K562 (cell line): ENCODE measurements at regions not wholly inside any gene's neighbourhood (a gene's known extent, or its start where the extent isn't known, plus 50 kb on each side); places are given as distances from the start of the nearest gene placed in this dataset.

Source experiments
- ATAC-seq: fragments of 200-7000 bp; cut with Tn5 transposase; 3 replicates; pipeline ENCODE4 v1.9.1; 2020; ENCODE audit warnings: moderate library complexity
- BruUV-seq: library from RNA; stranded (reverse); fragments of 400-500 nt; replicated peaks from 2 replicates; lab custom pipeline; 2021; lab: Mats Ljungman, UMichigan
- CTCF ChIA-PET: fragments of 300-600 bp; formaldehyde crosslinking; extraction: SDS; loops from one replicate; lab custom pipeline; 2021; ENCODE audit warnings: low intra/inter-chr PET ratio; lab: Yijun Ruan, JAX
- POLR2A ChIA-PET: fragments of 300-600, 350-650 bp; sonication (Branson Sonifier 250); formaldehyde crosslinking; extraction: SDS; loops from one replicate; lab custom pipeline; 2021; ENCODE audit warnings: antibody characterized with exemption, inconsistent platforms; lab: Yijun Ruan, JAX
- DNase-seq, 4 experiments: peaks; one replicate each; pipeline versions ENCODE4 v3.0.0 to v3.0.0-alpha.2; 2011 to 2018; ENCODE audit warnings: low spot score in 3 of 4, mixed read lengths in 3 of 4; ENCODE audit errors: extremely low read depth in 1 of 4
- FAIRE-seq: peaks from 2 replicates; lab custom pipeline; 2011; peaks lifted over from hg19 to GRCh38; lab: Jason Lieb, UNC
- H2AFZ ChIP-seq: 2 replicates; pipeline ENCODE4 v1.6.0; 2011; ENCODE audit warnings: low read depth, low read length, control low read depth, inconsistent platforms
- H3K27ac ChIP-seq: fragments of 200-600 bp; 3 replicates; pipeline ENCODE4 v1.8.0; 2011; ENCODE audit warnings: low read depth, mild to moderate bottlenecking, control low read depth, inconsistent platforms, low read length, moderate library complexity, mixed read lengths; ENCODE audit errors: extremely low read depth
- H3K27me3 ChIP-seq, 2 experiments: fragments of 300-600 bp in 1 of 2; 2 replicates in 1 of 2; 3 replicates in 1 of 2; pipeline versions ENCODE4 v1.6.0 to v1.8.0; 2011; ENCODE audit warnings: inconsistent platforms in 2 of 2, low read length in 2 of 2, mild to moderate bottlenecking in 1 of 2, mixed read lengths in 1 of 2, moderate library complexity in 1 of 2; ENCODE audit not compliant: control insufficient read depth in 2 of 2, insufficient read depth in 2 of 2
- H3K36me3 ChIP-seq: fragments of 300-600 bp; 3 replicates; pipeline ENCODE4 v1.8.0; 2011; ENCODE audit warnings: mild to moderate bottlenecking, low read length, inconsistent platforms; ENCODE audit not compliant: control insufficient read depth, insufficient read depth
- H3K4me1 ChIP-seq, 2 experiments: fragments of 200-600 bp in 1 of 2; replicated peaks in 1 of 2; 2 replicates in 1 of 2; 3 replicates in 1 of 2; pipeline versions ENCODE4 v1.5.1 to v1.8.0; 2011; ENCODE audit warnings: inconsistent platforms in 2 of 2, low read length in 2 of 2, mild to moderate bottlenecking in 1 of 2, mixed read lengths in 1 of 2, moderate library complexity in 1 of 2; ENCODE audit not compliant: control insufficient read depth in 2 of 2, insufficient read depth in 2 of 2
- H3K4me2 ChIP-seq: 2 replicates; pipeline ENCODE4 v1.6.1; 2011; ENCODE audit warnings: low read length, control low read depth, inconsistent platforms, mixed read lengths; ENCODE audit not compliant: insufficient read depth
- H3K4me3 ChIP-seq: fragments of 200-600 bp; sonication (generic), shearing (Covaris generic); 2 replicates; pipeline ENCODE4 v1.5.1; 2016; ENCODE audit warnings: control low read depth, inconsistent platforms
- H3K79me2 ChIP-seq: fragments of 200-600 bp; 3 replicates; pipeline ENCODE4 v1.8.0; 2011; ENCODE audit warnings: low read length, inconsistent platforms; ENCODE audit not compliant: control insufficient read depth, insufficient read depth
- H3K9ac ChIP-seq, 2 experiments: 2 replicates each; pipeline versions ENCODE4 v1.6.0 to v1.6.1; 2011; ENCODE audit warnings: low read depth in 2 of 2, low read length in 2 of 2, control low read depth in 1 of 2, inconsistent platforms in 1 of 2, mild to moderate bottlenecking in 1 of 2, mixed read lengths in 1 of 2; ENCODE audit not compliant: insufficient read depth in 1 of 2
- H3K9me1 ChIP-seq: one replicate; pipeline ENCODE4 v1.6.0; 2011; ENCODE audit warnings: inconsistent platforms, mild to moderate bottlenecking, low read length, moderate library complexity; ENCODE audit not compliant: control insufficient read depth, insufficient read depth
- H3K9me3 ChIP-seq: replicated peaks from 2 replicates; pipeline ENCODE4 v1.5.1; 2011; ENCODE audit warnings: low read depth, low read length, inconsistent platforms; ENCODE audit not compliant: control insufficient read depth, insufficient read depth
- H4K20me1 ChIP-seq: replicated peaks from 2 replicates; pipeline ENCODE4 v1.6.1; 2011; ENCODE audit warnings: low read length, inconsistent platforms, mixed read lengths; ENCODE audit not compliant: control insufficient read depth, insufficient read depth
- ATF3 ChIP-seq, 2 experiments: fragments of 450-650 bp in 1 of 2; sonication (generic) in 1 of 2; formaldehyde crosslinking in 1 of 2; IDR thresholded peaks in 1 of 2; conservative IDR thresholded peaks in 1 of 2; 2 replicates each; pipeline versions ENCODE4 v1.6.1 to v1.8.1; 2016 to 2023; ENCODE audit warnings: mild to moderate bottlenecking in 2 of 2, moderate library complexity in 2 of 2, inconsistent platforms in 1 of 2, missing genetic modification reagents in 1 of 2
- NFYB ChIP-seq: IDR thresholded peaks from 2 replicates; pipeline ENCODE4 v1.6.1; 2011; ENCODE audit warnings: mild to moderate bottlenecking, moderate library complexity; ENCODE audit not compliant: insufficient read length; ENCODE audit errors: extremely low read depth
- PHF21A ChIP-seq: fragments of 450-650 bp; IDR thresholded peaks from 2 replicates; pipeline ENCODE4 v1.6.1; 2017; ENCODE audit warnings: low read depth, borderline replicate concordance
- SMAD4 ChIP-seq: fragments of 250-450 bp; sonication (Bioruptor Pico); conservative IDR thresholded peaks from 2 replicates; pipeline ENCODE4 v1.8.0; 2021; ENCODE audit warnings: inconsistent platforms, mild to moderate bottlenecking, moderate library complexity
- TRIM28 ChIP-seq: fragments of 450-650 bp; IDR thresholded peaks from 2 replicates; pipeline ENCODE4 v1.6.1; 2017
- TSHZ1 ChIP-seq: fragments of 250-450 bp; sonication (Bioruptor Pico); IDR thresholded peaks from 2 replicates; pipeline ENCODE4 v1.4.0; 2020; ENCODE audit warnings: mild to moderate bottlenecking, moderate library complexity
- VEZF1 ChIP-seq: fragments of 200-800 bp; sonication (Bioruptor generic); IDR thresholded peaks from 2 replicates; pipeline ENCODE4 v1.6.1; 2017; ENCODE audit warnings: missing genetic modification characterization, missing compliant biosample characterization
- ZEB2 ChIP-seq: fragments of 450-650 bp; IDR thresholded peaks from 2 replicates; pipeline ENCODE4 v1.6.1; 2016
- ZNF133 ChIP-seq: fragments of 250-450 bp; sonication (Bioruptor Pico); IDR thresholded peaks from 2 replicates; pipeline ENCODE4 v1.4.0; 2020; ENCODE audit warnings: mild to moderate bottlenecking
- WGBS: fragments of 100-300 bp; shearing (Covaris generic); methylation state at CpG from one replicate; pipeline ENCODE4 v1.1.6; 2016; ENCODE audit warnings: low coverage, mixed read lengths; ENCODE audit not compliant: insufficient coverage; ENCODE audit errors: missing lambda C conversion rate; 5-methylcytosine and 5-hydroxymethylcytosine counted together
- in situ Hi-C: fragments of 300-500 bp; cut with MboI; formaldehyde crosslinking; loops from 4 replicates; pipeline ENCODE4 v1.15.0; 2018; ENCODE audit warnings: inconsistent platforms, mixed read lengths
- intact Hi-C: fragments of 100-400 bp; cut with micrococcal nuclease; formaldehyde crosslinking; loops from 2 replicates; pipeline ENCODE4 v1.14.2; 2022

GRCh38 chr21:35358008-35358407 is 308.9 kb upstream of the RUNX1 start:
- no peak for ATAC-seq
- no peaks in the 10 kb centered on the region for H3K9me1 ChIP-seq
- no peaks in the 10 kb centered on the region for H3K79me2 ChIP-seq
- TF ChIP-seq SMAD4 (no peak), TRIM28 (no peak)
- TF ChIP-seq, all 486 proteins: peak for 0
- no peaks in the 10 kb centered on the region for H4K20me1 ChIP-seq
- no peak overlapping the region for H3K27ac ChIP-seq
- no peaks in the 10 kb centered on the region for H3K4me1 ChIP-seq
- H3K27me3 ChIP-seq: no peaks in the 10 kb centered on the region
- BruUV-seq: no TSS peak
- 15% methylated on average over 2 of the region's 2 CpGs for WGBS
- H3K4me2 ChIP-seq: no peak overlapping the region
- POLR2A ChIA-PET: interaction anchor here (1.0 to 2.4 kb wide), 2 partner anchors 11 to 187 kb away, joined by 4 to 12 read pairs; no protein-coding TSS in a partner anchor
- intact Hi-C loops (no loop called here), in situ Hi-C loops (no loop called here)
- FAIRE-seq (no peak), DNase-seq (no peak)
- H3K36me3 ChIP-seq: no peaks in the 10 kb centered on the region
- CTCF ChIA-PET: no interaction called here
- H2AFZ ChIP-seq: no peak overlapping the region
- no peaks in the 10 kb centered on the region for H3K9me3 ChIP-seq
- no peak overlapping the region for H3K4me3 ChIP-seq
- H3K9ac ChIP-seq: no peak overlapping the region

- Histone ChIP-seq H3K4me1 (no peaks in the 10 kb centered on the region), H3K9me1 (no peaks in the 10 kb centered on the region), H2AFZ (no peak overlapping the region), H3K4me2 (no peak overlapping the region), H3K9ac (no peak overlapping the region), H3K4me3 (no peak overlapping the region), H3K36me3 (no peaks in the 10 kb centered on the region), H4K20me1 (no peaks in the 10 kb centered on the region), H3K27me3 (no peaks in the 10 kb centered on the region), H3K9me3 (no peaks in the 10 kb centered on the region), H3K79me2 (no peaks in the 10 kb centered on the region), H3K27ac (no peak overlapping the region)
- CTCF ChIA-PET: no interaction called here
- no peak for DNase-seq
- POLR2A ChIA-PET: interaction anchor here (0.9 to 2.4 kb wide), 5 partner anchors 8 to 186 kb away, joined by 3 to 12 read pairs (median 4); no protein-coding TSS in a partner anchor
- FAIRE-seq: no peak
- in situ Hi-C loops (no loop called here), intact Hi-C loops (no loop called here)
- 3% methylated on average over 3 of the region's 3 CpGs for WGBS
- ATAC-seq: no peak
- BruUV-seq: no TSS peak
- TF ChIP-seq ZEB2 (no peak), TSHZ1 (CRISPR knock-in tag) (no peak), ZNF133 (CRISPR knock-in tag) (no peak), VEZF1 (CRISPR knock-in tag) (no peak), ATF3 (IDR thresholded peaks at IDR 0.05) (no peak), ATF3 (CRISPR knock-in tag; conservative IDR thresholded peaks at IDR 0.05) (no peak), NFYB (no peak), PHF21A (no peak)
Measured at GRCh38 chr21:35357041-35357780, 308.1 kb upstream of the RUNX1 start.
